HG02678 (cell line): ENCODE measurements at regions not wholly inside any gene's neighbourhood (a gene's known extent, or its start where the extent isn't known, plus 50 kb on each side); places are given as distances from the start of the nearest gene placed in this dataset.
A peak's percentile ranks its signal among the peaks of the same experiment; 100 is the strongest.
"Not testable (repeated sequence)": the region's sequence is repeated elsewhere in the genome, so short reads cannot be mapped to it uniquely, and the experiment has no call there.

Experiments
- ATAC-seq: cut with Tn5 transposase; IDR thresholded peaks from one replicate; pipeline ENCODE4 v1.9.1; 2021; ENCODE audit warnings: mild to moderate bottlenecking, moderate library complexity; ENCODE audit not compliant: unreplicated experiment

DNA sequence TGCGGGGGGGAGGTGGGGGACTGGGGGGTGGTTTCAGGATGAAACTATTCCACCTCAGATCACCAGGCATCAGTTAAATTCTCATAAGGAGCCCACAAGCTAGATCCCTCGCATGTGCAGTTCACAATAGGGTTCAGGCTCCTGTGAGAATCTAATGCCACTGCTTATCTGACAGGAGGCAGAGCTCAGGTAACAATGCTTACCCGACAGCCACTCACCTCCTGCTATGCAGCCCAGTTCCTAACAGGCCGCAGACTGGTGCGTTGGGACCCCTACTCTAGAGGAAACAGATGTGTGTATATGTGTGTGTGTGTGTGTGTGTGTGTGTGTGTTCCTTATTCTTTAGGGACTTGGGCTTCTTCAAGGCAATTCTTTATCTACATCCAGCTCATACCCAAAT lies 352.3 kb upstream of the CCNH start:
- ATAC-seq: no peak

DNA sequence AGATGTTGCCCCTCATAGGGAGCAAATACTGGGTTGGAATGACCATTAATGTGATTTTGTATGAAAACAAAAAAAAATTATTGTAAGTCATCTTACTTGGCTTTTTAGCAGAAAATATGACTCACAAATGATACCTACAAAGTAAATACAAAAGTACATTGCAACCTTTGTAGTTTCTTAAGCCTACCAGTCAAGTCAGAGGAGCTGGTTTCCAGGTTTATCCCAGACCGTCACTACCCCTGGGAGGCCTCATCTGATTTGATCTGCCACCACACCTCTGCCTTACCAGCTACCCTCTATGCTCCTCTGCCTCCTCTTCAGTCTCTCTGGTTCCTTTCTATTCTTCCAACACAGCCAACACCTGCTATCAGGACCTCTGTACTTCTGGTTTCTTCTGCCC lies 349.9 kb upstream of the CCNH start:
- no peak for ATAC-seq

DNA sequence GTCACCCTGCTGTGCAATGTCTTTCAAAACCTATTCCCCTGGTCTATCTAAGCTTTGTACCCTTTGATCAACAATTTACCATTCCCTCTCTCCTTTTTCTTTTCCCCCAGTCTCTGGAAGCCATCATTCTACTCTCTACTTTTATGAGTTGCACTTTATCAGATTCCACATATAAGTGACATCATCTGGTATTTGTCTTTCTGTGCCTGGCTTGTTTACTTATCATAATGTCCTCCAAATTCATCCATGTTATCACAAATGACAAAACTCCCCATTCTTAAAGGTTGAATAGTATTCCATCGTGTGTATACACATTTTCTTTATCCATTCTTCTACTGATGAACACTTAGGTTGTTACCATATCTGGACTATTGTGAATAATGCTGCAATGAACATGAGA lies 344.2 kb upstream of the CCNH start:
- no peak for ATAC-seq

DNA sequence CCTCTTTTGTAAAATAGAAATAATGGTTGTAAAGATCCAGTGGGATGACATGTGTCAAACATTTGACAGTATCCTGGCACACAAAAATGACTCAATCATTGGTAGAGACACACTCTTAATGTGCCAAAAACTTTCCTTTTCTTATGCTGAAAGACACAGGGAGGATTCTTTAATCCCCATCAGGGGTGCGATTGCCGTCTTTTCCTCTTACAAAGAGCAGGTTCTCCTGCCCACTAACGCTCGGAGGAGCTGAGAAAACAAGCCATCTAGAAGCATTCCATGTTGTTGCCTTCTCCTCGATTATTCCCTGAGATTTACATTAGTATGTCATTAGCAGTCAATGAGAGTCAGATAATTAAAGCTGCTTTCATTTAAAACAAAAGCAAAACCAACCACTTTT lies 342.6 kb upstream of the CCNH start:
- no peak for ATAC-seq

DNA sequence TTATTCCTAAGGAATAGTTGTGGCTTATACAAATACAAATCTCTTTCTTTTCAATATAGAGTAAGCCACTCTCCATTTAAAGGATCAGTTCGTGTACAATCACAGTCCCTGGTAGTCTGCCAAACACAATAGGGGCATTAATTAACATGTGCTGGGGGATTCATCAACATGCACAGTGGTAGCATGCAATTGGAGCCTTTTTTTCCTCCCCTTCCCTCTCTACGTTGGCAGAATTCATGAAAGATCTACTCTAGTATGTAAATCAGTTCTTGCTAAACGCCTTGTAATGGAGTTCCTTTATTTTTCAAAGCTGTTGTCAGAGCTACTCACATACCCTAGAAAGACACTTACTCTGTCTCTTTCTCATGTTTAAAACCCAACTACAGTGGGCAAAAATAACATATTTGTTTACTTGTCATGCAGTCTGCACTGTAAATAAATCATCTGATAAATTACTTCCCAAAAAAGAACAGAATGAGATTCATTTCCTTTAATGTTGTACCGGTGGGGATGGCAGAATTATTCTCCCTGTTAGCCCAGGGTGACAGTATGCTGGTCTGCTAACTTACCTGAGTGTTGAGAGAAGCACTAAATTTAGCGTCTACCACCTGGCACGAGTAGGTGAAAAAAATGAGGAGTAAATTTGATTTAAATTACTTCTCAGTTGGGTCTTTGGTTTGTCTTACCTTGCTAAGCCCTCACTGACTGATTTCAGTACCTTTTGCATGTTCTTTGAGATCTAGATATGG lies 341.5 kb upstream of the CCNH start:
- ATAC-seq: no peak

- no peak for ATAC-seq
Observed at GRCh38 chr5:87752362-87752761, 339.6 kb upstream of the CCNH start.

GRCh38 chr5:87751824-87752223 lies 339.1 kb upstream of the CCNH start:
- no peak for ATAC-seq

DNA sequence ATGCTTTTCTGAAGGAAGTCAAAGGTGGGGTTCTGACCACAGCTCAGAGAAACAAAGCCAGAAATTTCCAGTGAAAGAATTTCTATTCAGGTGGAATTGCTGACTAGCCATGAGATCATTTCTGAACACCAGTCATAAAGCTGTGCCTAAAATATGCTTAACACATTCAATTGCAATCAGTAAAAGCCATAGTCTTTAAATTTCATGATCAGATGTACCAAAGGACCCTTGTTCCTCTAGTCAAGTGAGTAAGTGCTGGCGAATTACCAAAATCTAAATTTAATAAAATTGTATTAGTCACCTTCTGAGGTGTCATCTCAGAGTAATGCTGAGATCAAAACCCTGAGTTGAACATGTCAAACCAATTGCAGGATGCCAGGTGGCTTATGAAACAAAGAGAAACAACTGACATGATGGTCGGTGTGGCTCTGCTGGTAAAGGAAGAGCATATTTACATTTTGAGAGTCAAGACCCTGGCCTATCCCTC lies 334.2 kb upstream of the CCNH start:
- ATAC-seq: no peak

GRCh38 chr5:87746341-87746740 lies 333.6 kb upstream of the CCNH start:
- no peak for ATAC-seq

DNA sequence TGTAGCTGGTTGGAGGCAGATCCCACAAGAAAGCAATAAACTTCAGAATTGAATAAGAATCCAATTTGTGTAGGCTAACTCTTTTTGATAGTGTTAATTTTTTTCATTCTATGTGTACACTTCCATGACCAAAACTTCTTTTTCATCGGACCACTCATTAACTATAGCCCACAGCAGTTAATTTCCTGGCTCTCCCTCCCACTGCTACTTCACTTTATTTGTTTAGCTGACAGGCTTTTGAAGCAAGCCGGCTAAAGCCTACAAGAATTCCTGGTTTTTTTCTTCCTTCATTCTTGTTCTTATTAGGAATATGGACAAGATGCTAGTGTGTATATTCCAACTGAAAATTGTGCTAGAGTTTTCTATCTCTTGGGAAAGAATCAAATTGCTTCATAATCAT lies 329.2 kb upstream of the CCNH start:
- no peak for ATAC-seq

DNA sequence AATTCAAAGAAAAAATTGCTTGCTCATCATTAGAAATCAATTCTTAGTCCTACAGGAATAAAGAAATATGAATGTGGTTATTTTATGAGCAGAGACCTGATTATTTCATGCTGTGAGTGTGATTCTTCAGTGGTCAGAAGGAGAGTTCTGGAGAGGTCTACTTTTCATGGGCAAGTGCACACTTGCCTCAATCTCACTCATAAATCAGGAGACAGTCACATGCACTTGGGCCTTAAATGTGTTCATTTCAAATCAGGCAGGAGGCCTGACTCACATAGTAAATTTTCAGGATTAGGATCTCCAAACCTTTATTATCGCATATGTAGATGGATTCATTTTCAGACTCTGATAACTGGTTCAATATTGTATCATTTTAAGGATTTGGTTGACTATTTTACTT lies 323.2 kb upstream of the CCNH start:
- ATAC-seq: no peak

- ATAC-seq: no peak
Observed at GRCh38 chr5:87733897-87734296, 321.2 kb upstream of the CCNH start.

DNA sequence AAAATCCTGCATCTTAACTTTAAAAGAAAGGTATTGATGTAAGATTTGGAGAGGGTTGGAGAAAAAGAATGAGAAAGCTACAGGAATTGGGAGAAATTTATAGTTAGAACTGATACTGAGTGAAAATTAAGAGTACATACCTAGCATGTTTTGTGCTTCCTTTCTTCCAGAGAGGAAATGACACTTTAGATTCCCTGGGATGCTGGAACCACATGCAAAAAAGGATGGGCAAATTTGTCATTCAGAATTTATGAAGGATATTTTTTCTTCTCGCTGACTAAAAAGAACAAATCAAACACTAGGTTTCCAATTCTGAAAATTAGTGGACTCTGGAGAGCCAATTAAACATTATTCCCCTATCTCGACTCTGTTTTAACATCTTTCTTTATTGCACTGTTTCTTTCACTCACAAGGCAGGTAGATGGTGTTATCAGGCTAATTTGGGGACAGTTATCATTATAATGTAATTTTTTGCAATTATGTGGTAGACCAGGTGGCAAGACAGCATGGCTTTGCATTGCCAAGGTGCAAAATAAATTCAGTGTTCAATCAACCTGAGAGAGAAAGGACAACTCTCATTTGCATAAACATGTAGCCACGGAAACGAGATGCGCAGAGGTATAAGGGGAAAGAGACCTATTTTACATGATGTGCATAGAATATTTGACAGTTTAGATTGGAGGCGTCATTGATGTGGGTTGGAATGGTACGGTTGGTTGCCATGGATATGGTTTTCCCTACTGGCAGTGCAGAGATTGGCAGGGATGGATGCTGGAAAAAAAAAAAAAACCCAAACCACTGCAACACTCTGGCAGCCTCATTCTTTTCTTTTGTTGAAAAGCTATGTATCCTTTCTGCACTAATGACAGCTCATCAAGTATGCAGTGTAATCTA lies 320.4 kb upstream of the CCNH start:
- ATAC-seq: no peak

DNA sequence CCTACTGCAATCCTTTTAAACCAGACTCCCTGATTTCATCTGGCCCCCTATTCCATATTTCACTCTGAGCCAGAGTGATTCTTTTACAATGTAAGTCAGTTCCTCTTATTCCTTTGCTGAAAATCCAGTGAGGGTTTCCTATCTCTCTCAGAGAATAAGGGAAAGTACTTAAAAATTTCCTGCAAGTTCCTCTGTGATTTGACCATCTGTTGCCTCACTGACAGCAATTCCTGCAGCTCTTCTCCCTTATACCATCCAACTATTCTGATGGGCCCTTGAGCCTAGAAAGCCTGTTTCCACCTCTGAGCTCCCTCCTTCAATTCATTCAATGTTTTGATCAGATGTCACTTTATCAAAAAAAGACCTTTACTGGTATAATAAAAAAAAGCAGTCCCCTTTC lies 317.1 kb upstream of the CCNH start:
- no peak for ATAC-seq

- ATAC-seq: no peak
Observed at GRCh38 chr5:87722286-87722685, 309.6 kb upstream of the CCNH start.

GRCh38 chr5:87718224-87718925 lies 305.6 kb upstream of the CCNH start:
- not testable (repeated sequence) for ATAC-seq

- ATAC-seq: no peak
Observed at GRCh38 chr5:87717761-87718160, 305.0 kb upstream of the CCNH start.

DNA sequence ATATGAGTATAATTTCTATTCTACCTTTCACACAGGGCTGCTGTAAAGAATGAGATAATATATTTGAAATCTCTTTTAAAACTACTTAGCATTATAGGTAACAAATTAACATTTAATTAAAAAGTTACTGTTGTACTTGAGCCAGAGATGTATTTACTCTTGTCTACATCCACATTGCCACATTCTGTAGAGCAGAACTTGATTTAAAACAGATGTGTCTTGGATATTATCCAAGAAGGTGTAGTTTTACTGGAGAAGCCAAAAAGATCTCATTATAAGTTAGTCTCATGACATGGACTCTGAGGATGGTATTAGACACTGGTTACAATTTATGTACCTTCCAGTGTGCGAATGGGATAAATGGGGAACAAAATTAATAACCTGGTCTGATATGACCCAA lies 293.1 kb upstream of the CCNH start:
- ATAC-seq: no peak

DNA sequence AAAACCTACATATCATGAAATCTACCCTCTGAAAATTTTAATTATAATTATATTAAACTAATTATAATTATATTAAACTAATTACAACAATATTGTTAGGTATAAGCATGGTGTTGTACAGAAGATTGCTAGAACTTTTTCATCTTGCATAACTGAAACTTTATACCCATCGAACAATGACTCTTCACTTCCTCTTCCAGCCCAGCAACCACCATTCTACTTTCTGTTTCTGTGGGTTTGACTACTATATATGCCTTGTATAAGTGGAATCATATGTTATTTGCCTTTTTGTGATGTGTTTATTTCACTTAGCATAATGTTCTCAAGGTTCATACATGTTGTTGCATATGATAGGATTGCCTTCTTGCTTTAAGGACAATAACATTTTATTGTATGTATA lies 274.2 kb upstream of the CCNH start:
- peak; percentile 87 for ATAC-seq

GRCh38 chr5:87686018-87686417 lies 273.3 kb upstream of the CCNH start:
- ATAC-seq: no peak

DNA sequence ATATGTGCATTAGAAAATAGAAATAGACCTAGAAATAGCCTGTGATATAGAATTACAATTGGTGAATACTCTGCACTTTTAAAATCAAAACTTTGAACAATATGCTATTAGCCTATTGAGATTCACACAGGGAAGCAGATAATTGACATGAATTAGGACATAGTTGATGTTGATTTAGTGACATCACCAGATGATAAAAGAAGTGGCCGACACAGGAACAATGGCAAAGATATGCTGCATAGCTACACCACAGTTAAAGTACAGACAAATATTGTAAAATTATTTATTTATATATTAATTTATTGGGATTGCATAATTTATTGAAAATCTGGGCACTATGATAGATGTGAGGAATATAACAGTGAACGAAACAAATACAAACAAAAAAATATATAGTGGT lies 261.5 kb upstream of the CCNH start:
- ATAC-seq: no peak

- no peak for ATAC-seq
Observed at GRCh38 chr5:87671146-87671545, 258.4 kb upstream of the CCNH start.
